Non-pigmented ciliary epithelial cell (primary cell): ENCODE measurements at regions not wholly inside any gene's neighbourhood (a gene's known extent, or its start where the extent isn't known, plus 50 kb on each side); places are given as distances from the start of the nearest gene placed in this dataset.

Experiments used
- DNase-seq: peaks from one replicate; pipeline ENCODE4 v3.0.0-alpha.2; 2010; ENCODE audit warnings: low read depth

DNA sequence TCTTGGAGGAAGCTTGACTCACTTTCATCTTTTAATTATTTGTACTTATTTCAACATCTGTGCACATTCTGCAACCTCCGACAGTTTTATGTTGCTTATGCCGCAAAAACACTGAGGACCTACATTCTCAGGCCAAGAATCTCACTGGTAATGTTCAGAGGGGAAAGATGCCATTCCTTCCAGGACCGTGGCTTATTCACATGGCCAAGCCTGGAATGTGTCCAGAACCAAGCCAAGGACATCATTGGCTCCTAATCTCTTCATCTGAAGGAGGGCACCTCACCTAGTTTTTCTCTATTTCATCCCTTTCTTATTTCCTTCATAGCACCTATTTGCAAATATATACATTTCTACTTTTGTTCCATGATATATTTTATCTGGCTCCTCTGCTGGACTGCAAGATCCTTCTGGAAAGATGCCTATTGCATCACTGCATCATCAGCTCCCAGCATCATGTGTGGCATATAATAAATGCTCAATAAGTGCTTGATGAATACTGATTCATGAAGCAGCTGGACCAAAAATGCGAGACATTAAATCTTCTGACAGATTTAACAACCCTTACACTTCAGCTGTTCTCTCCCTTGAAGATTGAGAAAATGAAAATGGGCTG, 377.1 kb downstream of the TNS1 start:
- DNase-seq, result no peak

- DNase-seq, result no peak
These were observed 379.4 kb downstream of the TNS1 start for GRCh38 chr2:217623281-217623912.

GRCh38 chr2:217622205-217623060, 380.4 kb downstream of the TNS1 start:
- peak; percentile 37 for DNase-seq

- no peak for DNase-seq
These were observed 381.4 kb downstream of the TNS1 start for GRCh38 chr2:217621391-217621801.

GRCh38 chr2:217618744-217619143, 384.1 kb downstream of the TNS1 start:
- DNase-seq, result no peak

GRCh38 chr2:217617616-217618022, 385.2 kb downstream of the TNS1 start:
- DNase-seq, result no peak

- no peak for DNase-seq
These were observed 385.9 kb downstream of the TNS1 start for GRCh38 chr2:217616936-217617335.

DNA sequence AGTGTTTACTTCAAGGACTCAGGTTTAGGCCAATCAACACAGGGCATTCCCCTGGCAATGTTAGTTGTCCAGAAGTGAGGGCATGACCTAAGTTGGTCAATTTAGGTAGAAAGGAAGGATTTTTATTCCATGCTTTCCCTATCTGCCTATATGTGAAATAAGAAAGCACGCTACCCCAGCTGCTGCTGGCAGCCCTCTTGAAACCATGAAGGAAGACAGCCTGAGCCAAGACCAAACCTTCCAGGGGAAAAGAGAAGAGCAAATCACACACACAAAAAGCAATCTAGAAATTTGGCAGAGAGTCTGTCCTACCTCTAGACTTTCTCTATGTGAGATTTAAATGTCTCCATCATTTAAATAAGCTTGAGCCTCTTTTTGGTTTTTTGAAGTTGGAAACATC, 387.6 kb downstream of the TNS1 start:
- no peak for DNase-seq

- no peak for DNase-seq
These were observed 388.3 kb downstream of the TNS1 start for GRCh38 chr2:217614498-217614897.

- DNase-seq, result no peak
These were observed 388.7 kb downstream of the TNS1 start for GRCh38 chr2:217614096-217614495.

DNA sequence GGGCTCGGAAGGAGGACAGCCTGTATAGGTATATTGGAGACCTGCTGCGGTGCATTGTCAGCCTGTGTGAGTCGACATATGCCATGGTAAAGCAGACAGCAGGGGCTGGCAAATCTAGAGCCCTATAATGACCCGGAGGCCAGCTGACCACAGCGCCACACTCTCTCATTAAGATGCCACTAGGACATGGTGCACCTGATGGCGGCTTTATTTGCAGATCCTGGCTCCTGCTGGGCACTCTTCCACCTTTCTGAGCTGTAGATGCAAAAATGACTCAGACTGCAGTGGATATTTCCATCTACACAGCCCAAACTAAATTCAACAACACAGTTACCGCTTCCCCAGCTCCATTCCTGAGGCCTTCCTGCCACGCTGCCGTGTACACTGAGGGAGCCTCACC, 389.9 kb downstream of the TNS1 start:
- no peak for DNase-seq

GRCh38 chr2:217612211-217612610, 390.6 kb downstream of the TNS1 start:
- no peak for DNase-seq

GRCh38 chr2:217611626-217612127, 391.1 kb downstream of the TNS1 start:
- DNase-seq, result no peak

GRCh38 chr2:217611056-217611455, 391.7 kb downstream of the TNS1 start:
- no peak for DNase-seq

GRCh38 chr2:217610401-217610814, 392.4 kb downstream of the TNS1 start:
- no peak for DNase-seq

- no peak for DNase-seq
These were observed 392.8 kb downstream of the TNS1 start for GRCh38 chr2:217609952-217610351.

DNA sequence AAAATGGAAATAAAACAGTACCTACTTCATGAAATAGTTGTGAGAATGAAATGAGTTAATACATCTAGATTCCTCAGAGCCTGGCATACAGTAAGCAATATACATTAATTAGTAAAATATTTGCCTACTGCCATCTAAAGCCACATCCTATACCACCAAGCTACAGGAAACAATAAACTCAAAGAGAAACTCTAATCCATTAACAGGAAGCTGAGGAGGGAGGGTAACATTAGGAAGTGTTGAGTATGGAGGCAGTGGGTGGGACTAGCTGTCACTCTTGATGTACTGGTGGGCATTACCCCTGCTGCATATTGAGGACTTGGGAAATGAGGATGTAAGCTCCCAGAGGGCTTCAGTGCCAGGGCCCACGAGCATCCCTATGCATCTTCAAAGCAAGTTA, 396.5 kb downstream of the TNS1 start:
- no peak for DNase-seq

- DNase-seq, result no peak
These were observed 398.1 kb downstream of the TNS1 start for GRCh38 chr2:217604527-217605194.

DNA sequence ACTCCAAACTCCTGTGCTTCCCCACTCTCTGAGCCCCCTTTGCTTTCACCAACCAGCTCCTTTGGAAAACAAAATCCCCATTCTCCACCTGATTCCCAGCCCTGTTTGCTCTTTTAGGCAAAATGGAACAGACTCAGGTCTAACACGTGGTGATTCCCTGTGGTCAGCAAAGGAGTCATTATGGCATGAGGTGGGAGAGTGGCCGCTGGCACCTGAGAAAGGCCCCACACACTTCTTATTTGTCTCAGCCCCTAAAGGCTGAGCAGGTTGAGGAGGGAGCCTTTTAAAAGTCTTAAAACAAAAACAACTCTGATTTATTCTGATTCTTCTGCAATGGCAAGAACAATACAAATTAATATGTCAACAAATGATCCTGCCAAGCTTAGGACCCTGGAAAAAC, 401.2 kb downstream of the TNS1 start:
- DNase-seq, result no peak

GRCh38 chr2:217599906-217600305, 402.9 kb downstream of the TNS1 start:
- no peak for DNase-seq

- no peak for DNase-seq
These were observed 405.1 kb downstream of the TNS1 start for GRCh38 chr2:217597681-217598080.

- no peak for DNase-seq
These were observed 405.6 kb downstream of the TNS1 start for GRCh38 chr2:217597145-217597544.
